Putamen (tissue), 1 donor: ENCODE measurements at regions not wholly inside any gene's neighbourhood (a gene's known extent, or its start where the extent isn't known, plus 50 kb on each side); places are given as distances from the start of the nearest gene placed in this dataset.

Experiments
- DNase-seq: peaks from one replicate; pipeline ENCODE4 v3.0.0-alpha.2; 2016; ENCODE audit warnings: low spot score

GRCh38 chr10:2188371-2188770 lies 451.0 kb upstream of the ADARB2 start:
- DNase-seq = no peak

- DNase-seq = no peak
Observed at GRCh38 chr10:2173327-2173726, 436.0 kb upstream of the ADARB2 start.

DNA sequence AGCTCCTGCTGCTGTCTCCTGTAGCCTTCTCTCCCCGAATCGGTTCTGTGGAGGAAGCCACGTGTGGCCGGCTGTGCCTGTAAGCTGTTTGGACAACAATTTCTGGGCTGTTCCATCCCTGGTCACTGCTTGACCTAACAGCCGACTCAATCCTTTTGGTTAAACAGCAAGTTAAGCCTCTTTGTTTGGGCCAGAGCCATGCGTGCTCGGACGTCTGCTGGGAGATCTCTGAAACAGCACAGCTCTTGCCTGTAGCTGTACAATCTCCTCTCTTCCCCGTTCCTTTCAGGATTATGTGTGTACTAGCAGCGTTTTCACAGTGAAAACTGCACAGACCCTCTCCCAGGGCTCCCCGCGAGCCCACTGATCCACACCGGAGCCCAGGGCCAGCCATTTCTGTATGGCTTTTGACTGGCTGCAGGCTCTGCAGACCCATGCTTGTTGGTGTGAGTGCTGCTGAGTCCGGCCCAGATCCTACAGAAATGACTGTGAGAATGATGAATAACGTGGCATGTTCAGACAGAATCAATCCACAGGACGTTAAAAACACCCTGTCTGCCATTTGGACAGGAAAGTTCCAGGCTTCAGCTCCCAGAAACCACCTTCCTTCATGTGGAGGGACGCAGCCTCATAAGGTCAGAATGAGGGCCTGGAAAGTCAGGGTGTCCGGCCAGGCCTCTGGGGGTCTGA lies 428.6 kb upstream of the ADARB2 start:
- DNase-seq = no peak

DNA sequence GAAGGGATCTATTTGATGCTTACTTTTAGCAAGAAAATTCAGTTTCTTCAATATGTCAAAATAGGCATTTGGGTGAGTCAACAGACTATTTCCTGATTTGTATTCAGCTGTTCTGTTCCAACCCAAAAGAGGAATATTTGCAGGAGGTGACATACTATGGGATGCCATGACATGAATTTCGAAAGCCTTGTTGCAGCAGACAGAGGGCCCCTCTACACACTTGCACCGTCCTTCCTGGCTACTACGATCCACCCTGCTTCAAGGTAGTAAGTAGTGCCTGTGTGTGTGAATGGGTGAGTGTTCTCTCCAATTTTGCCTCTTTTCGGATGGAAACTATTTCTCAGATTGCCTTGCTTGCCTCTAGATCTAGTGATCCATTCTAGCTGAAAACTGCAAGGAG lies 413.0 kb upstream of the ADARB2 start:
- no peak for DNase-seq

- no peak for DNase-seq
Observed at GRCh38 chr10:2145926-2146478, 408.7 kb upstream of the ADARB2 start.

GRCh38 chr10:2145491-2145890 lies 408.2 kb upstream of the ADARB2 start:
- no peak for DNase-seq

- DNase-seq = no peak
Observed at GRCh38 chr10:2144584-2144983, 407.3 kb upstream of the ADARB2 start.

DNA sequence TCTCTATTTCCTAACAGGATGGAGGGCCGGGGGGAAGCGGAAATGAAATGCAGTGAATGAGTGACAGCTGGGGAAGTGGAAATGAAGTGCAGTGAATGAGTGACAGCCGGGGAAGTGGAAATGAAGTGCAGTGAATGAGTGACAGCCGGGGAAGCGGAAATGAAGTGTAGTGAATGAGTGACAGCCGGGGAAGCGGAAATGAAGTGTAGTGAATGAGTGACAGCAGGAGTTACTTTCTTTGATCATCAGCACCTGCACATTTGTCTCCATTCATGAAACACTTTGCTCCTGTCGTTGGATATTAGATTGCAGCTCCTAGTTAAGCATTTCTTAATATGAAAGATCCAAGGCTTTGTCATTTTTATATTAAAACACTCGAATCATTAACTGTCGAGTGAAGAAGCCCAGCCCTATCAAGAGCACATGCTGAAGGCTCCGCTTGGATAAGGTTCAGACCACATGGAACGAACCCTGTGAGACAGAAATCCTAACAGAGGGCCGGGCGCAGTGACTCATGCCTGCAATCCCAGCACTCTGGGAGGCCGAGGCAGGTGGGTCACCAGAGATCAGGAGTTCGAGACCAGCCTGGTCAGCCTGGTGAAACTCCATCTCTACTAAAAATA lies 406.0 kb upstream of the ADARB2 start:
- no peak for DNase-seq

GRCh38 chr10:2139746-2140145 lies 402.4 kb upstream of the ADARB2 start:
- DNase-seq = no peak

GRCh38 chr10:2137549-2138174 lies 400.3 kb upstream of the ADARB2 start:
- DNase-seq = no peak

DNA sequence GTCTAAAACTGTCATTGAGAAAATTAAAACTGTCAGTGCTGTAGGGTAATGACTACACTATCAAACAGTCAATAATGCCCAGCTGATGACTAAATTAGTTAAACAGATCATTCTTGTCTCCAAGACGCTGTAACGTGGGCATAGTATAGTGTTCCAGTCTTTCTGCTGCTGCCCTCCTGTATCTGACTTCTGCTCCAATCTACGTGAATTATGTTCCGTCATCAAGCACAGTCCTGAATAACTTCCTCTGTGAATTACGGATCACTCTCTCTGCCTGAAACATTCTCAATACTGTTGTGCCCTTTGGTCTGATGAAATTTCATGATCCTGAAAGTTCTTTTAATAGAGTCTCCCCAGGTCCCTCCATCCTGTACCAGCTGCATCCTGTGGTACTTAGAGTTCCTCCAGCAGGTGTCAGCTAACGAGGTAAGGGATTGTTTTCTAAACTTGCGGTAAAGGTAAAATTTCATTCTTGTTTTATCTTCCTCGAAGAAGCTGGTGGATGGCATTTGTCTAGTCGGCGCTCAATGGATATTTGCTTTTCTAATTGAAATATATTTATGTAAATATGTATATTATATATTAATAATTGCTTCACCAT lies 393.5 kb upstream of the ADARB2 start:
- no peak for DNase-seq

GRCh38 chr10:2128991-2129390 lies 391.7 kb upstream of the ADARB2 start:
- DNase-seq = no peak

GRCh38 chr10:2124135-2124534 lies 386.8 kb upstream of the ADARB2 start:
- DNase-seq = no peak

DNA sequence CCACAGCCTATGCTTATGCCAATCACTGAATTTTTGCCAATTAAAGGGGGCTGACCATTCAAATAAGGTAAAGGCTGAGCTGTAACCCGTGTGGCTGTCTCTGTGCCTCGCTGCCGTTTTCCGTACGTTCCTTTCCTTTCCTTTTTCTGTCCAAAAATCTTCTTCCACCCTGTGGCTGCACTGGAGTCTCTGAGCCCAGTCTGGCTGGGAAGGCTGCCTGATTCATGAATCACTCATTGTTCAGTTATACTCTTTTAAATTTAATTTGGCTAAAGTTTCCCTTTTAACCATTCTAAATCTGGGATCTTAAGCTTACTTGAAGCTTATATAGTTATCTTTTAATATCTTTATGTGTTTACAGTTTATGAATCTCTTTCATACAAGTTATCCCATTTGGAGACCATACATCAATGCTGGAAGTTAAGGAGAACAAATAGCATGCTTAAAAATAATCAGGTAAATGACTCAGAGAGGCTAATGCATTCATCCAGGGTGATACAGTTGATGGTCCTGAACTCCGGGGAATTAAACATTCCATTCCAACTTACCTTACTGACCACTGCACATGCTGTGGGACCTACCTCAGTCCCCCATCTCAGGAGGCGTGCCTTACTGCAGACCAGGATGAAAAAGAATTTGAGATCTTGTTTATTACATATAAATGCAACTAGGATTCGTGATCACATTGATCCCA lies 385.3 kb upstream of the ADARB2 start:
- no peak for DNase-seq

DNA sequence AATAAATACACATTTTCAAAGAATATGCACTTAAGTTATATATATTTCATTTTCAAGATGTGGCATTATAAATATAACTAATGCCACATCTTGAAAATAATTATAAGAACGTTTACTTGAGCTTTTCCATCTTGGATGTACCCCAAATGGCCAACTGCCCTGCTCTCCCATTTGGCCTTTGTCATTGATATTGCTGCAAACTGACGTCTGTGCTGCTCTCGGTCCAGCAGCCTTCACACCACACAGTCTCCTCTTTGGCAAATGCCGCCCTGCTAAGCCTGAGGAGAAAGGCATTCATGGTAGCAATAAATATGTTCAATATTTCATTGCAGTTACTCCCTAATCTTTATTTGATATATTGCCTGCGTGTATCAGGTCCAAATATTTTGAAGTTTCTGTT lies 384.6 kb upstream of the ADARB2 start:
- DNase-seq = no peak

GRCh38 chr10:2121315-2121714 lies 384.0 kb upstream of the ADARB2 start:
- DNase-seq = no peak

GRCh38 chr10:2120746-2121145 lies 383.4 kb upstream of the ADARB2 start:
- no peak for DNase-seq

GRCh38 chr10:2119316-2119715 lies 382.0 kb upstream of the ADARB2 start:
- DNase-seq = no peak

DNA sequence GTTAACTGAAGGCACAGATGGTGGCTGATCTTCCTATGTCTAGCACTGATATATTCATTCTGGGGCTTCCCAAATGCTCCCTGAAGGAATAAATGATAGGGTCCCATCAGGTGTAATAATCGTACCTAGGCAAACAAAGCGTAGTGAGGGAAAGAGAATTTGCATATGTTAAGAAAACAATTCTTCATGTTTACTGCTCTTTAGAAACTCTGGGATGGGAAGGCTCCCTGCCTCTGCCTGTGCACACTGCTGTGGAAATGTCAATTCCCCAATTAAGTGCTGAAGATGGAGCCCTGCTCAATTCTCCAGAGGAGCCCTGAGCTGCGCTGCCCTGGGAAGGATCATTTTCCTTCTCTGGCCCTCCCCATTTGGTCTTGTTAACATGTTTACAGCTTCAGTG lies 380.9 kb upstream of the ADARB2 start:
- DNase-seq = no peak

DNA sequence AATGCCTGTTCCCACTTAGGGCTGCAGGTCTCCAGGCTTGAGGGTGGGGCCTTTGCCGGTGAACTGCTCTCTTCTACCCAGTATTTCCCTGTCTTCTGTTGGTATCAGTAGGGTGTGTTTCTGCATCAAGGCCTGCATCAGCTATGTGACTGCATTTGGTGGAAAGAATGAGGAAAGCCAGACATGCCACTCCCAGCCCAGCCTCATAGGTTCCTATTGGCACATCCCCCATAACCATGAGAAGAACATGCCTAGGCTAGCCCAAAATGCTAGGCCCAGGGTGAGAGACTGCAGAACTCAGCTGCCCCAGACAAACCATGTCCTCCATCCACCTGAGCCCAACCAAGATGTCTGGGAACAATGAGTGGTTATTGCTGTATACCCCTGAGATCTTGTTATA lies 380.3 kb upstream of the ADARB2 start:
- no peak for DNase-seq

DNA sequence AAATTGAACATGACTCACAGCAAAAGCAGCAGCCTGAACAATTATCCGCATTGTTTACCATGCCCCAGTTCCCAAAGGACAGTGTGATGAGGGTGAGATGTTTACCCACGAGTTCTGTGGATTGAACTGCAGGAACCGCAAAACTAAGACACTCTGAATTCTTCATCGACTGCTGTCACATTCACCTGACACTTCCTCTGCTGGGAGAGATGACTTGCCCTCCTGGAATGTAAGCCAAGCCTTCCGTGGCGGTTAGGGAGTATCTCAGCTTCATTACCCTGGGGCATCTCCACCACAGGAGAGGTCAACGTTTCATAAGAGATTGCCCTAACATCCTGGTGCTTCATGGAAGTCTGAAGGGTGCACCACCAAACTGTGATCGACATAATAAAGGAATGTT lies 374.6 kb upstream of the ADARB2 start:
- DNase-seq = no peak

GRCh38 chr10:2108496-2108895 lies 371.2 kb upstream of the ADARB2 start:
- no peak for DNase-seq
